NCI-H345 (cell line): ENCODE measurements at regions not wholly inside any gene's neighbourhood (a gene's known extent, or its start where the extent isn't known, plus 50 kb on each side); places are given as distances from the start of the nearest gene placed in this dataset.

Source experiments
- DNase-seq: peaks from one replicate; lab custom pipeline; 2025; lab: John Stamatoyannopoulos, UW

GRCh38 chr3:178302966-178303930, 233.0 kb upstream of the KCNMB2 start:
- no peak for DNase-seq

- no peak for DNase-seq
These were observed 231.3 kb upstream of the KCNMB2 start for GRCh38 chr3:178304758-178305467.

GRCh38 chr3:178306432-178307115, 229.7 kb upstream of the KCNMB2 start:
- no peak for DNase-seq

- no peak for DNase-seq
These were observed 227.5 kb upstream of the KCNMB2 start for GRCh38 chr3:178308771-178309170.

GRCh38 chr3:178310949-178311348, 225.3 kb upstream of the KCNMB2 start:
- peak; percentile 64 for DNase-seq

GRCh38 chr3:178313716-178314115, 222.5 kb upstream of the KCNMB2 start:
- no peak for DNase-seq

- DNase-seq: no peak
These were observed 217.9 kb upstream of the KCNMB2 start for GRCh38 chr3:178318340-178318739.

- no peak for DNase-seq
These were observed 217.1 kb upstream of the KCNMB2 start for GRCh38 chr3:178318941-178319816.

- DNase-seq: peak; percentile 66
These were observed 215.5 kb upstream of the KCNMB2 start for GRCh38 chr3:178320456-178321351.

GRCh38 chr3:178324356-178324755, 211.9 kb upstream of the KCNMB2 start:
- DNase-seq: no peak

GRCh38 chr3:178325330-178325729, 210.9 kb upstream of the KCNMB2 start:
- peak; percentile 44 for DNase-seq

GRCh38 chr3:178329936-178330335, 206.3 kb upstream of the KCNMB2 start:
- no peak for DNase-seq

GRCh38 chr3:178334239-178334638, 202.0 kb upstream of the KCNMB2 start:
- DNase-seq: no peak

GRCh38 chr3:178336336-178336735, 199.9 kb upstream of the KCNMB2 start:
- no peak for DNase-seq

GRCh38 chr3:178340506-178340905, 195.7 kb upstream of the KCNMB2 start:
- no peak for DNase-seq

- DNase-seq: no peak
These were observed 194.6 kb upstream of the KCNMB2 start for GRCh38 chr3:178341636-178342035.

- no peak for DNase-seq
These were observed 194.1 kb upstream of the KCNMB2 start for GRCh38 chr3:178342111-178342510.

GRCh38 chr3:178343433-178344038, 192.7 kb upstream of the KCNMB2 start:
- DNase-seq: no peak

- DNase-seq: no peak
These were observed 190.3 kb upstream of the KCNMB2 start for GRCh38 chr3:178345944-178346343.
